Smooth muscle cell (in vitro differentiated cells): ENCODE measurements at regions not wholly inside any gene's neighbourhood (a gene's known extent, or its start where the extent isn't known, plus 50 kb on each side); places are given as distances from the start of the nearest gene placed in this dataset.

Experiments
- DNase-seq: peaks from one replicate; lab custom pipeline; 2025; ENCODE audit not compliant: unreplicated experiment; lab: John Stamatoyannopoulos, UW
- H2AFZ ChIP-seq: fragments of 200-600 bp; sonication (generic); 2 replicates; pipeline ENCODE4 v1.6.0; 2016; ENCODE audit warnings: antibody characterized with exemption, low read depth, mild to moderate bottlenecking
- H3F3A ChIP-seq: fragments of 200-600 bp; sonication (generic); 2 replicates; pipeline ENCODE4 v1.6.0; 2017; ENCODE audit warnings: antibody characterized with exemption, low read depth
- H3K27ac ChIP-seq: fragments of 200-600 bp; sonication (generic); 2 replicates; pipeline ENCODE4 v1.5.1; 2016; ENCODE audit warnings: low read depth, mild to moderate bottlenecking
- H3K27me3 ChIP-seq: fragments of 200-600 bp; sonication (generic); 2 replicates; pipeline ENCODE4 v1.6.1; 2016; ENCODE audit warnings: low read depth, mild to moderate bottlenecking
- H3K36me3 ChIP-seq: fragments of 200-600 bp; sonication (generic); 2 replicates; pipeline ENCODE4 v1.5.1; 2016; ENCODE audit warnings: low read depth
- H3K4me1 ChIP-seq: fragments of 200-600 bp; sonication (generic); 2 replicates; pipeline ENCODE4 v1.5.1; 2016; ENCODE audit warnings: low read depth
- H3K4me2 ChIP-seq: fragments of 200-600 bp; sonication (generic); 2 replicates; pipeline ENCODE4 v1.6.0; 2016; ENCODE audit warnings: mild to moderate bottlenecking
- H3K4me3 ChIP-seq: fragments of 200-600 bp; sonication (generic); 2 replicates; pipeline ENCODE4 v1.5.1; 2016; ENCODE audit warnings: mild to moderate bottlenecking
- H3K79me2 ChIP-seq: fragments of 200-600 bp; sonication (generic); 2 replicates; pipeline ENCODE4 v1.6.0; 2016; ENCODE audit warnings: low read depth, mild to moderate bottlenecking
- H3K9ac ChIP-seq: fragments of 200-600 bp; sonication (generic); 2 replicates; pipeline ENCODE4 v1.6.0; 2016; ENCODE audit warnings: low read depth
- H3K9me3 ChIP-seq: fragments of 200-600 bp; sonication (generic); replicated peaks from 2 replicates; pipeline ENCODE4 v1.5.1; 2016; ENCODE audit warnings: low read depth
- H4K20me1 ChIP-seq: fragments of 200-600 bp; sonication (generic); 2 replicates; pipeline ENCODE4 v1.6.0; 2016; ENCODE audit warnings: low read depth
- WGBS: methylation state at CpG from one replicate; pipeline ENCODE4 v1.1.7; 2016; ENCODE audit warnings: low lambda C conversion rate; 5-methylcytosine and 5-hydroxymethylcytosine counted together
- TF ChIP-seq, protein P1 (sequence below): fragments of 200-600 bp; sonication (generic); IDR thresholded peaks from 2 replicates; pipeline ENCODE4 v1.5.1; 2017; ENCODE audit warnings: borderline replicate concordance, mild to moderate bottlenecking, antibody characterized with exemption; ENCODE audit not compliant: insufficient read depth, poor library complexity, severe bottlenecking

DNA sequence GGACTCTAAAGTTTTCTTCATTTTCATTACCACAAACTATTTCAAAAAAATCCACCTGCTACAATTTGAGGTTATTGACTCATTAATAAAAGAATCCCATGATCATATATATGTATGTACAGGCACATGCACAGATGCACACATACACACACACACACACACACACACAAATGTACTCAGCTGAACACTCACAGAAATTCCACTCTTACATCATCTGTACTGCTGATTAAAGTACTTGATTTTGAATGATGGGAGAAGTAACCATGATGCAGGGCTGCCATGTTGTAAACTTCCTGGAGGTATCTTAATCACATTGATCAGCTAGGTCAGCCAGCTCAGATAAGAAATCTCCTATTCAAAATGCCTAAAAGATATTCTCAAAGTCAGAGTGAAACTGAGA lies 1313.2 kb upstream of the NRXN1 start:
- H2AFZ ChIP-seq, result no peak overlapping the region
- H3K79me2 ChIP-seq, result no peaks in the 10 kb centered on the region
- no peaks in the 10 kb centered on the region for H3K36me3 ChIP-seq
- H3K9ac ChIP-seq, result no peak overlapping the region
- no peaks in the 10 kb centered on the region for H3K9me3 ChIP-seq
- TF ChIP-seq, protein P1, sequence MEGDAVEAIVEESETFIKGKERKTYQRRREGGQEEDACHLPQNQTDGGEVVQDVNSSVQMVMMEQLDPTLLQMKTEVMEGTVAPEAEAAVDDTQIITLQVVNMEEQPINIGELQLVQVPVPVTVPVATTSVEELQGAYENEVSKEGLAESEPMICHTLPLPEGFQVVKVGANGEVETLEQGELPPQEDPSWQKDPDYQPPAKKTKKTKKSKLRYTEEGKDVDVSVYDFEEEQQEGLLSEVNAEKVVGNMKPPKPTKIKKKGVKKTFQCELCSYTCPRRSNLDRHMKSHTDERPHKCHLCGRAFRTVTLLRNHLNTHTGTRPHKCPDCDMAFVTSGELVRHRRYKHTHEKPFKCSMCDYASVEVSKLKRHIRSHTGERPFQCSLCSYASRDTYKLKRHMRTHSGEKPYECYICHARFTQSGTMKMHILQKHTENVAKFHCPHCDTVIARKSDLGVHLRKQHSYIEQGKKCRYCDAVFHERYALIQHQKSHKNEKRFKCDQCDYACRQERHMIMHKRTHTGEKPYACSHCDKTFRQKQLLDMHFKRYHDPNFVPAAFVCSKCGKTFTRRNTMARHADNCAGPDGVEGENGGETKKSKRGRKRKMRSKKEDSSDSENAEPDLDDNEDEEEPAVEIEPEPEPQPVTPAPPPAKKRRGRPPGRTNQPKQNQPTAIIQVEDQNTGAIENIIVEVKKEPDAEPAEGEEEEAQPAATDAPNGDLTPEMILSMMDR, result no peak
- H3K4me3 ChIP-seq, result no peak overlapping the region
- no peaks in the 10 kb centered on the region for H4K20me1 ChIP-seq
- DNase-seq, result no peak
- H3F3A ChIP-seq, result no peaks in the 10 kb centered on the region
- no peak overlapping the region for H3K27ac ChIP-seq
- H3K4me2 ChIP-seq, result no peak overlapping the region
- H3K27me3 ChIP-seq, result no peaks in the 10 kb centered on the region
- H3K4me1 ChIP-seq, result peaks cover 5% of the 10 kb centered on the region

DNA sequence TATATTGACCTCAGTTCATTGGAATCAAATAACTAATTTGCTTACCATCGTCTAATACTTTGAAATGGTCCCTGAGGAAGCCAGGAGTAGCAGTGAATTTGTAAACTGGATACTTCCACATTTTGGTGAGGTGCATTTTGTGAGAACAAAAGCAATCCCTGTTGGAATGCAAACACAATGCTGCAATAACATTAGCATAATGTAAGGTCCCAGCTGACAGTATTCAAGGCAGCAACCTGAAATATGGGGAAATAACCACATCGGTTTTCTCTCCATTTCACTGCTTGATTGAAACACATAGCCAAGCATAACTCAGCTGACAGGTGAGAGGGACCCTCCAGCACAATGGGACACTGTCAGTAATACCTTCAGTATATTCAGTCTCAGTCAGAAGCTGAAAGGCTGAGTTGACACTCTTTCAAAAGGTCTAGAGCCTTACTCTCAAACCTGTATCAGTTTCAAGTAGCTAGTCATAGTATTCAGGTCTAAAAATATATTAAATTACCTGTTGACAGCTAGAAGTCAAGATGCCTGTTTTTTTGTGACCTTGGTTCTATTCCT lies 1311.9 kb upstream of the NRXN1 start:
- 73% methylated on average over 2 of the region's 2 CpGs for WGBS

DNA sequence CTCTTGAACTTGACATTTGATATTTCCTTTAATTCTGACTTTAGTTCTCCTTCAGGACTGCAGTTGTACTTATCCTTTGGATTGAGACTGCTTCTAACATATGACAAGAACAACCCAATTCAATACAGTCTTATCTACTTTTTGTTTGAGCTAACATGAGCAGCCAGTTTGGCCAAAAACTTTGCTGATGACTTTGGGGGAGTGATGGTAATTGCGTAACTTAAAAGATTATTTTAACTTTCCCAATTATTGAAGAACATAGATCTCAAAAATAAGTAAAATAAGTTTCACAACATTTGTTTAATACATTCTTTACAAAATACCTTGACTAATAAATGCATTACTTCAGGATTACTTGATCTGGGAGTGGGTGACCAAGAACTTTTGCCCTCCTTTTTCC lies 1311.1 kb upstream of the NRXN1 start:
- Histone ChIP-seq H3K27me3 (no peaks in the 10 kb centered on the region), H3K9me3 (no peaks in the 10 kb centered on the region), H3K27ac (no peak overlapping the region), H3K4me2 (peak overlapping the region; percentile 16), H3K79me2 (no peaks in the 10 kb centered on the region), H3K9ac (no peak overlapping the region), H2AFZ (no peak overlapping the region), H3F3A (no peaks in the 10 kb centered on the region), H3K4me3 (no peak overlapping the region), H3K36me3 (no peaks in the 10 kb centered on the region), H3K4me1 (peaks cover 13% of the 10 kb centered on the region), H4K20me1 (no peaks in the 10 kb centered on the region)
- TF ChIP-seq, protein P1, result no peak
- 28% methylated on average over 1 of the region's 1 CpG for WGBS
- no peak for DNase-seq

More for the DNA sequence above, 1311.9 kb upstream of the NRXN1 start:
- TF ChIP-seq, protein P1, result no peak
- Histone ChIP-seq H3K4me2 (no peak overlapping the region), H3F3A (no peaks in the 10 kb centered on the region), H3K79me2 (no peaks in the 10 kb centered on the region), H3K4me3 (no peak overlapping the region), H4K20me1 (no peaks in the 10 kb centered on the region), H3K36me3 (no peaks in the 10 kb centered on the region), H3K27ac (no peak overlapping the region), H3K4me1 (peaks cover 11% of the 10 kb centered on the region), H3K9me3 (no peaks in the 10 kb centered on the region), H2AFZ (no peak overlapping the region), H3K27me3 (no peaks in the 10 kb centered on the region), H3K9ac (no peak overlapping the region)
- no peak for DNase-seq

DNA sequence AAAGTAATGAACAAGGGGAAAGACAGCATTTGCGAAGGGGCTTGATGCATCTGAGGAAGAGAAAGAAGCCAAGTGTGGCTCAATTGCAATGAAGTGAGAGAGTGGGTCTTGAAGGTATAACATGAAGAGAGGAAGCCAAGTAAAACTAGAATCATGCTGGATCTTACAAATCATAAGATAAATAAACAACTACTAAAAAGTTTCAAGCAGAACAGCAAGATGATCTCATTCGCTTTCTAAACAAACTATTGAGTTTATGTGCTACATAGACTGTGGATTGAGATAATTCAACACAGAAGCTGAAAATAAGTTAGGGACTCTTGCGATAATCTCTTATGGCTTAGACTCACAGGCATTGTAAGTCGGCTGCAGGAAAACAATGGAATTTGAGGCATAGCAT lies 1310.5 kb upstream of the NRXN1 start:
- DNase-seq, result no peak
- no peaks in the 10 kb centered on the region for H3K9me3 ChIP-seq
- H3K4me2 ChIP-seq, result peak overlapping the region; percentile 16
- no peak overlapping the region for H3K27ac ChIP-seq
- H3K9ac ChIP-seq, result no peak overlapping the region
- no peaks in the 10 kb centered on the region for H3K27me3 ChIP-seq
- H4K20me1 ChIP-seq, result no peaks in the 10 kb centered on the region
- no peaks in the 10 kb centered on the region for H3K79me2 ChIP-seq
- no peaks in the 10 kb centered on the region for H3K36me3 ChIP-seq
- H3F3A ChIP-seq, result no peaks in the 10 kb centered on the region
- WGBS, result 47% methylated on average over 4 of the region's 4 CpGs
- H3K4me1 ChIP-seq, result peaks cover 16% of the 10 kb centered on the region
- TF ChIP-seq, protein P1, result no peak
- H2AFZ ChIP-seq, result peak overlapping the region; percentile 40
- no peak overlapping the region for H3K4me3 ChIP-seq
